ENCODE measurements at regions not wholly inside any gene's neighbourhood (a gene's known extent, or its start where the extent isn't known, plus 50 kb on each side); places are given as distances from the start of the nearest gene placed in this dataset.

DNA sequence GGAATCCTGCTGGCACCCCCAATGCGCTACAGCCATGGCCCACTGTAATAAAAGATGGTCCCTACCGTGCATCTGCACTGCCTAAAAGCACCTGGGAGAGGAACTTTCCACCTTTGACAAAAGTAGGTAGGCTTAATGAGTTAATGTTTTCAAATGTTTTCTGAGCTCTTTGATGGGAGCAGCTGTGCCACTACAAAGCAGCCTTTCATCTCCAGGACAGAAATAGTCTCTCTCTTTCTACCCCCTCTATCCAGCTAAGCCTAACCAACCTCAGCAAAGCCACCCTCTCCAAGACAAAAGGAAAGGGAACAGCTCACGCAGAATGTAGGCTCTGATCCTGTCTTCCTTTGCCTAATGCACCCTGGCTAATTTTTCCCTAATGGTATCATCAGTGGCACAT is 560.2 kb downstream of the UQCRFS1 start:
- TF ChIP-seq CTCF (IDR thresholded peaks at IDR 0.05) (no peak), POLR2AphosphoS5 (IDR thresholded peaks at IDR 0.05) (no peak)
